MM.1S (cell line): ENCODE measurements at regions not wholly inside any gene's neighbourhood (a gene's known extent, or its start where the extent isn't known, plus 50 kb on each side); places are given as distances from the start of the nearest gene placed in this dataset.

ENCODE experiments used
- DNase-seq: peaks from one replicate; pipeline ENCODE4 v3.0.0-alpha.2; 2015
- H2AFZ ChIP-seq: fragments of 300-600 bp; sonication (generic); 2 replicates; pipeline ENCODE4 v1.6.0; 2016; ENCODE audit warnings: antibody characterized with exemption, low read length
- H3F3A ChIP-seq: fragments of 300-600 bp; sonication (generic); 2 replicates; pipeline ENCODE4 v1.6.1; 2016; ENCODE audit warnings: mild to moderate bottlenecking, antibody characterized with exemption, low read length, moderate library complexity, mixed read lengths; ENCODE audit not compliant: insufficient read depth
- H3K27ac ChIP-seq: fragments of 300-600 bp; sonication (generic); 2 replicates; pipeline ENCODE4 v1.5.1; 2016; ENCODE audit warnings: mild to moderate bottlenecking, low read length
- H3K27me3 ChIP-seq: fragments of 300-600 bp; sonication (generic); replicated peaks from 2 replicates; pipeline ENCODE4 v1.6.0; 2016; ENCODE audit warnings: low read length; ENCODE audit not compliant: insufficient read depth
- H3K36me3 ChIP-seq: fragments of 300-600 bp; sonication (generic); replicated peaks from 2 replicates; pipeline ENCODE4 v1.6.1; 2016; ENCODE audit warnings: mild to moderate bottlenecking, low read length, mixed read lengths; ENCODE audit not compliant: insufficient read depth
- H3K4me1 ChIP-seq: fragments of 300-600 bp; sonication (generic); 2 replicates; pipeline ENCODE4 v1.6.1; 2016; ENCODE audit warnings: low read length, mixed read lengths
- H3K4me2 ChIP-seq: fragments of 300-600 bp; sonication (generic); 2 replicates; pipeline ENCODE4 v1.6.0; 2016; ENCODE audit warnings: low read depth, low read length
- H3K4me3 ChIP-seq: fragments of 300-600 bp; sonication (generic); 2 replicates; pipeline ENCODE4 v1.5.1; 2016; ENCODE audit warnings: low read length, mixed read lengths
- H3K79me2 ChIP-seq: fragments of 300-600 bp; sonication (generic); 2 replicates; pipeline ENCODE4 v1.6.1; 2016; ENCODE audit warnings: mixed run types, low read length, mixed read lengths
- H3K9ac ChIP-seq: fragments of 300-600 bp; sonication (generic); 2 replicates; pipeline ENCODE4 v1.6.1; 2016; ENCODE audit warnings: low read length, mixed read lengths
- H3K9me2 ChIP-seq: fragments of 300-600 bp; sonication (generic); replicated peaks from 2 replicates; pipeline ENCODE4 v1.6.1; 2016; ENCODE audit warnings: mild to moderate bottlenecking, low read length, mixed read lengths; ENCODE audit not compliant: insufficient read depth
- H3K9me3 ChIP-seq: fragments of 300-600 bp; sonication (generic); replicated peaks from 2 replicates; pipeline ENCODE4 v1.6.1; 2016; ENCODE audit warnings: mild to moderate bottlenecking, low read length, mixed read lengths; ENCODE audit not compliant: insufficient read depth
- H4K20me1 ChIP-seq: fragments of 300-600 bp; sonication (generic); 2 replicates; pipeline ENCODE4 v1.6.1; 2016; ENCODE audit warnings: mild to moderate bottlenecking, low read length, moderate library complexity, mixed read lengths; ENCODE audit not compliant: insufficient read depth
- EZH2 ChIP-seq: fragments of 300-600 bp; sonication (generic); optimal IDR thresholded peaks from 2 replicates; pipeline ENCODE3; 2017; ENCODE audit warnings: low read depth, mild to moderate bottlenecking, antibody characterized with exemption, low read length, mixed read lengths
- EZH2phosphoT487 ChIP-seq: fragments of 300-600 bp; sonication (generic); IDR thresholded peaks from 2 replicates; pipeline ENCODE4 v1.6.1; 2018; ENCODE audit warnings: antibody characterized with exemption, low read length
- TF ChIP-seq, protein P1 (sequence below): fragments of 300-600 bp; sonication (generic); IDR thresholded peaks from 2 replicates; pipeline ENCODE4 v1.5.1; 2016; ENCODE audit warnings: antibody characterized with exemption, low read length, mixed read lengths

DNA sequence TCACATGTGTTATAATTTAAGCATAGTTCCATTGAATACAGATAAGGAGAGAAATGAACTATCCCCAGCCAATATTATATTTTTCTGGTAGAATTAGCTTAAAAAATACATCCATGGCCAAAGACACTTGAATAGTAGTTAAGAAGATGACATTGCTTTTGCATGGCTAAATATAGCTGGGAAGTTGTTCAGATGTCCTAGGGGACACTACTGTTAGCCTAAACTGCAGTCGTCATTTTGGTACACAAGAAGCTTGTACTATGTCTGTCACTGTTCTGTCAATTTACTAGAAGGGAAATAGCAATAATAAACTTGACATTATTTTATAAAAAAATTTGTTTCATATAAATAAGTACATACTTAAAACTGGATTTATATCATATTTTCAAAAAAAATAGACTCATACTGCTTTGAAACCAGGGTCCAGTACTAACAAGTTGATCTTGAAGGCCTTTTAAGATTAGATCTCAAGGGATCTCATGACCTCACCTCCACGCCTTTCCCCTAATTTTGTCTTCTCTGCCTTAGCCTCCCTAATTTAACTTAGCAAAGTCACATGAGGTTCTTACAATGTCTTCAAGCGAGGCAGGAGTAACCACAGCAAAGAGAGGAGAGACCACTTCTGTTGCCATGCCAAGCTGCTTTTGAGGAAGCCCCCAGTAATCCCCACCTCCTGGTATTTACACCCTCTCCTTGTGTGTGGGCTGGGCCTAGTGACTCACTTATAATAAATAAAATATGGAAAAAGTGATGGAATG lies 81.0 kb downstream of the AVPR1A start:
- H3K4me2 ChIP-seq: no peak overlapping the region
- no peak for TF ChIP-seq EZH2
- TF ChIP-seq EZH2phosphoT487: no peak
- TF ChIP-seq, protein P1, sequence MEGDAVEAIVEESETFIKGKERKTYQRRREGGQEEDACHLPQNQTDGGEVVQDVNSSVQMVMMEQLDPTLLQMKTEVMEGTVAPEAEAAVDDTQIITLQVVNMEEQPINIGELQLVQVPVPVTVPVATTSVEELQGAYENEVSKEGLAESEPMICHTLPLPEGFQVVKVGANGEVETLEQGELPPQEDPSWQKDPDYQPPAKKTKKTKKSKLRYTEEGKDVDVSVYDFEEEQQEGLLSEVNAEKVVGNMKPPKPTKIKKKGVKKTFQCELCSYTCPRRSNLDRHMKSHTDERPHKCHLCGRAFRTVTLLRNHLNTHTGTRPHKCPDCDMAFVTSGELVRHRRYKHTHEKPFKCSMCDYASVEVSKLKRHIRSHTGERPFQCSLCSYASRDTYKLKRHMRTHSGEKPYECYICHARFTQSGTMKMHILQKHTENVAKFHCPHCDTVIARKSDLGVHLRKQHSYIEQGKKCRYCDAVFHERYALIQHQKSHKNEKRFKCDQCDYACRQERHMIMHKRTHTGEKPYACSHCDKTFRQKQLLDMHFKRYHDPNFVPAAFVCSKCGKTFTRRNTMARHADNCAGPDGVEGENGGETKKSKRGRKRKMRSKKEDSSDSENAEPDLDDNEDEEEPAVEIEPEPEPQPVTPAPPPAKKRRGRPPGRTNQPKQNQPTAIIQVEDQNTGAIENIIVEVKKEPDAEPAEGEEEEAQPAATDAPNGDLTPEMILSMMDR: no peak
- H3K27ac ChIP-seq: no peak overlapping the region
- H3K79me2 ChIP-seq: no peaks in the 10 kb centered on the region
- H3K9ac ChIP-seq: no peak overlapping the region
- DNase-seq: no peak
- no peaks in the 10 kb centered on the region for H3K27me3 ChIP-seq
- H3K9me2 ChIP-seq: no peaks in the 10 kb centered on the region
- H3K4me3 ChIP-seq: no peak overlapping the region
- no peak overlapping the region for H2AFZ ChIP-seq
- no peaks in the 10 kb centered on the region for H3F3A ChIP-seq
- no peaks in the 10 kb centered on the region for H3K9me3 ChIP-seq
- no peaks in the 10 kb centered on the region for H4K20me1 ChIP-seq
- H3K36me3 ChIP-seq: no peaks in the 10 kb centered on the region
- no peaks in the 10 kb centered on the region for H3K4me1 ChIP-seq

GRCh38 chr12:63068857-63069442 lies 82.1 kb downstream of the AVPR1A start:
- no peaks in the 10 kb centered on the region for H3K27me3 ChIP-seq

GRCh38 chr12:63066782-63067181 lies 84.2 kb downstream of the AVPR1A start:
- H3K4me1 ChIP-seq: no peaks in the 10 kb centered on the region
- H3K9ac ChIP-seq: no peak overlapping the region
- H3K27ac ChIP-seq: no peak overlapping the region
- no peaks in the 10 kb centered on the region for H3K36me3 ChIP-seq
- no peak for DNase-seq
- H4K20me1 ChIP-seq: no peaks in the 10 kb centered on the region
- no peaks in the 10 kb centered on the region for H3K27me3 ChIP-seq
- TF ChIP-seq EZH2phosphoT487: no peak
- TF ChIP-seq EZH2: no peak
- TF ChIP-seq, protein P1: no peak
- H3K9me2 ChIP-seq: no peaks in the 10 kb centered on the region
- H3K79me2 ChIP-seq: no peaks in the 10 kb centered on the region
- H3K9me3 ChIP-seq: no peaks in the 10 kb centered on the region
- H3K4me3 ChIP-seq: no peak overlapping the region
- no peaks in the 10 kb centered on the region for H3F3A ChIP-seq
- H2AFZ ChIP-seq: no peak overlapping the region
- H3K4me2 ChIP-seq: no peak overlapping the region

More at GRCh38 chr12:63068857-63069442, 82.1 kb downstream of the AVPR1A start:
- TF ChIP-seq EZH2phosphoT487 (no peak), EZH2 (no peak)
- TF ChIP-seq, protein P1: peak; percentile 63
- H3K79me2 ChIP-seq: no peaks in the 10 kb centered on the region
- H3K4me3 ChIP-seq: no peak overlapping the region
- no peaks in the 10 kb centered on the region for H3K9me3 ChIP-seq
- no peak overlapping the region for H3K4me2 ChIP-seq
- no peaks in the 10 kb centered on the region for H3K9me2 ChIP-seq
- no peak overlapping the region for H2AFZ ChIP-seq
- no peak overlapping the region for H3K27ac ChIP-seq
- no peaks in the 10 kb centered on the region for H3F3A ChIP-seq
- H3K4me1 ChIP-seq: no peaks in the 10 kb centered on the region
- H3K36me3 ChIP-seq: no peaks in the 10 kb centered on the region
- H4K20me1 ChIP-seq: no peaks in the 10 kb centered on the region
- DNase-seq: peak; percentile 46
- H3K9ac ChIP-seq: no peak overlapping the region
